ENCODE measurements at regions not wholly inside any gene's neighbourhood (a gene's known extent, or its start where the extent isn't known, plus 50 kb on each side); places are given as distances from the start of the nearest gene placed in this dataset.

GRCh38 chr5:106698169-106698568, 972.6 kb downstream of the EFNA5 start:
- H3K36me3 Mint-ChIP-seq (ENCODE audit: low read depth) = no peaks in the 10 kb centered on the region

GRCh38 chr5:106691701-106692100, 979.0 kb downstream of the EFNA5 start:
- Histone ChIP-seq H3K36me3 (ENCODE audit: control insufficient read depth, insufficient read depth, low read length) (no peaks in the 10 kb centered on the region), H3K27me3 (ENCODE audit: control insufficient read depth, insufficient read depth, low read length, poor library complexity, severe bottlenecking) (no peaks in the 10 kb centered on the region), H3K4me3 (ENCODE audit: low read length) (no peak overlapping the region), H3K4me1 (ENCODE audit: control insufficient read depth, insufficient read depth, low read length) (no peaks in the 10 kb centered on the region), H3K9me3 (ENCODE audit: control insufficient read depth, low read length) (no peaks in the 10 kb centered on the region), H3K9ac (ENCODE audit: extremely low read depth, low read length, poor library complexity, severe bottlenecking) (no peak overlapping the region), H3K27ac (ENCODE audit: low read depth, low read length) (no peak overlapping the region)
- Mint-ChIP-seq H3K27me3 (ENCODE audit: insufficient read depth) (no peaks in the 10 kb centered on the region), H3K4me1 (no peaks in the 10 kb centered on the region), H3K9me3 (peaks cover 1% of the 10 kb centered on the region), H3K36me3 (ENCODE audit: low read depth) (no peaks in the 10 kb centered on the region), H3K4me3 (no peak overlapping the region), H3K27ac (no peak overlapping the region)
- WGBS, 2 experiments (ENCODE audit: insufficient coverage in 1 of 2, insufficient read length in 1 of 2) = 81 to 100% methylated on average over 1 to 2 of the region's 2 CpGs
- no peak for TF ChIP-seq CTCF (conservative IDR thresholded peaks at IDR 0.05)
- DNase-seq = no peak

More at GRCh38 chr5:106698169-106698568, 972.6 kb downstream of the EFNA5 start:
- H3K27me3 ChIP-seq (ENCODE audit: control insufficient read depth, insufficient read depth, low read length, poor library complexity, severe bottlenecking) = no peaks in the 10 kb centered on the region
- no peaks in the 10 kb centered on the region for H3K9me3 ChIP-seq (ENCODE audit: control insufficient read depth, low read length)
- no peak overlapping the region for H3K9ac ChIP-seq (ENCODE audit: extremely low read depth, low read length, poor library complexity, severe bottlenecking)
- no peak overlapping the region for H3K4me3 Mint-ChIP-seq
- H3K4me1 Mint-ChIP-seq = peaks cover 5% of the 10 kb centered on the region
- no peak overlapping the region for H3K27ac Mint-ChIP-seq
- H3K9me3 Mint-ChIP-seq = peaks cover 1% of the 10 kb centered on the region
- no peak overlapping the region for H3K27ac ChIP-seq (ENCODE audit: low read depth, low read length)
- no peak overlapping the region for H3K4me3 ChIP-seq (ENCODE audit: low read length)
- 89 to 91% methylated on average over 3 to 5 of the region's 5 CpGs for WGBS, 2 experiments (ENCODE audit: insufficient coverage in 1 of 2, insufficient read length in 1 of 2)
- H3K36me3 ChIP-seq (ENCODE audit: control insufficient read depth, insufficient read depth, low read length) = no peaks in the 10 kb centered on the region
- H3K27me3 Mint-ChIP-seq (ENCODE audit: insufficient read depth) = no peaks in the 10 kb centered on the region
- TF ChIP-seq CTCF (conservative IDR thresholded peaks at IDR 0.05) = no peak
- no peaks in the 10 kb centered on the region for H3K4me1 ChIP-seq (ENCODE audit: control insufficient read depth, insufficient read depth, low read length)
- no peak for DNase-seq

GRCh38 chr5:106690585-106690984, 980.2 kb downstream of the EFNA5 start:
- Histone ChIP-seq H3K27ac (ENCODE audit: low read depth, low read length) (no peak overlapping the region), H3K9ac (ENCODE audit: extremely low read depth, low read length, poor library complexity, severe bottlenecking) (no peak overlapping the region), H3K9me3 (ENCODE audit: control insufficient read depth, low read length) (no peaks in the 10 kb centered on the region), H3K27me3 (ENCODE audit: control insufficient read depth, insufficient read depth, low read length, poor library complexity, severe bottlenecking) (no peaks in the 10 kb centered on the region), H3K4me3 (ENCODE audit: low read length) (no peak overlapping the region), H3K4me1 (ENCODE audit: control insufficient read depth, insufficient read depth, low read length) (no peaks in the 10 kb centered on the region), H3K36me3 (ENCODE audit: control insufficient read depth, insufficient read depth, low read length) (no peaks in the 10 kb centered on the region)
- Mint-ChIP-seq H3K4me1 (no peaks in the 10 kb centered on the region), H3K4me3 (no peak overlapping the region), H3K36me3 (ENCODE audit: low read depth) (no peaks in the 10 kb centered on the region), H3K27ac (no peak overlapping the region), H3K9me3 (peaks cover 1% of the 10 kb centered on the region), H3K27me3 (ENCODE audit: insufficient read depth) (no peaks in the 10 kb centered on the region)
- 100% methylated on average over 1 of the region's 1 CpG; no CpG with 5 or more reads in 1 of the 2 experiments for WGBS, 2 experiments (ENCODE audit: insufficient coverage in 1 of 2, insufficient read length in 1 of 2)
- no peak for DNase-seq
- no peak for TF ChIP-seq CTCF (conservative IDR thresholded peaks at IDR 0.05)

Data from endodermal cell (in vitro differentiated cells).